GM23338 (cell line): ENCODE measurements at regions not wholly inside any gene's neighbourhood (a gene's known extent, or its start where the extent isn't known, plus 50 kb on each side); places are given as distances from the start of the nearest gene placed in this dataset.
"Not testable (repeated sequence)": the region's sequence is repeated elsewhere in the genome, so short reads cannot be mapped to it uniquely, and the experiment has no call there.

Source experiments
- ATAC-seq: fragments of 200-7000 bp; cut with Tn5 transposase; 3 replicates; pipeline ENCODE4 v1.9.1; 2020
- DNase-seq: peaks from one replicate; pipeline ENCODE4 v3.0.0-alpha.2; 2015; ENCODE audit warnings: low spot score
- H2AFZ ChIP-seq: fragments of 200-600 bp; sonication (generic); 2 replicates; pipeline ENCODE4 v1.8.0; 2016; ENCODE audit warnings: antibody characterized with exemption, mild to moderate bottlenecking, moderate library complexity
- H3F3A ChIP-seq: fragments of 200-600 bp; sonication (generic); replicated peaks from 2 replicates; pipeline ENCODE4 v1.8.0; 2017; ENCODE audit warnings: antibody characterized with exemption, mixed run types, low read depth
- H3K27ac ChIP-seq: fragments of 200-600 bp; sonication (generic); 2 replicates; pipeline ENCODE4 v1.6.1; 2016; ENCODE audit warnings: low read depth
- H3K27me3 ChIP-seq: fragments of 200-600 bp; sonication (generic); 2 replicates; pipeline ENCODE4 v1.8.0; 2016; ENCODE audit warnings: mild to moderate bottlenecking, mixed run types, moderate library complexity; ENCODE audit not compliant: insufficient read depth
- H3K36me3 ChIP-seq: fragments of 200-600 bp; sonication (generic); 2 replicates; pipeline ENCODE4 v1.8.0; 2016; ENCODE audit warnings: mild to moderate bottlenecking; ENCODE audit not compliant: insufficient read depth
- H3K4me1 ChIP-seq: fragments of 200-600 bp; sonication (generic); 2 replicates; pipeline ENCODE4 v1.8.0; 2016; ENCODE audit warnings: mild to moderate bottlenecking, moderate library complexity; ENCODE audit not compliant: insufficient read depth
- H3K4me2 ChIP-seq: fragments of 200-600 bp; sonication (generic); 2 replicates; pipeline ENCODE4 v1.7.1; 2017; ENCODE audit warnings: mixed run types
- H3K4me3 ChIP-seq: fragments of 200-600 bp; sonication (generic); 2 replicates; pipeline ENCODE4 v1.6.1; 2016; ENCODE audit warnings: mixed run types
- H3K79me2 ChIP-seq: fragments of 200-600 bp; sonication (generic); replicated peaks from 2 replicates; pipeline ENCODE4 v1.8.0; 2017; ENCODE audit warnings: mild to moderate bottlenecking; ENCODE audit not compliant: insufficient read depth
- H3K9me2 ChIP-seq: fragments of 200-600 bp; sonication (generic); 2 replicates; pipeline ENCODE4 v1.8.0; 2017; ENCODE audit not compliant: insufficient read depth
- H4K20me1 ChIP-seq: fragments of 200-600 bp; sonication (generic); replicated peaks from 2 replicates; pipeline ENCODE4 v1.8.0; 2017; ENCODE audit warnings: mild to moderate bottlenecking; ENCODE audit not compliant: insufficient read depth
- H3K27ac Mint-ChIP-seq: 2 replicates; pipeline ENCODE4 v1.8.0; 2020; ENCODE audit warnings: inconsistent platforms, mild to moderate bottlenecking, moderate library complexity, mixed read lengths
- H3K27me3 Mint-ChIP-seq: 3 replicates; pipeline ENCODE4 v1.8.0; 2022; ENCODE audit warnings: low read depth, mild to moderate bottlenecking, moderate library complexity, mixed read lengths, inconsistent platforms; ENCODE audit not compliant: insufficient read depth, poor library complexity
- H3K36me3 Mint-ChIP-seq: 3 replicates; pipeline ENCODE4 v1.8.0; 2021; ENCODE audit warnings: low read depth, mild to moderate bottlenecking, inconsistent platforms, moderate library complexity, mixed read lengths
- H3K4me1 Mint-ChIP-seq: 3 replicates; pipeline ENCODE4 v1.8.0; 2020; ENCODE audit warnings: mild to moderate bottlenecking, inconsistent platforms, mixed read lengths
- H3K4me3 Mint-ChIP-seq: 3 replicates; pipeline ENCODE4 v1.8.0; 2021; ENCODE audit warnings: moderate library complexity, mild to moderate bottlenecking, inconsistent platforms, mixed read lengths
- H3K9me3 Mint-ChIP-seq: 3 replicates; pipeline ENCODE4 v1.8.0; 2020; ENCODE audit warnings: moderate library complexity, mild to moderate bottlenecking, inconsistent platforms, mixed read lengths
- EZH2phosphoT487 ChIP-seq: fragments of 200-600 bp; sonication (generic); IDR thresholded peaks from one replicate; pipeline ENCODE4 v1.8.1; 2018; ENCODE audit warnings: antibody characterized with exemption; ENCODE audit not compliant: unreplicated experiment
- ZNF114 ChIP-seq: fragments of 250-450 bp; sonication (Bioruptor Pico); IDR thresholded peaks from 2 replicates; pipeline ENCODE4 v1.5.0; 2020; ENCODE audit warnings: mild to moderate bottlenecking, moderate library complexity
- ZNF331 ChIP-seq: fragments of 250-450 bp; sonication (Bioruptor Pico); IDR thresholded peaks from 2 replicates; pipeline ENCODE4 v1.5.0; 2020; ENCODE audit warnings: low read depth, mild to moderate bottlenecking, moderate library complexity
- TF ChIP-seq, protein P1 (sequence below): IDR thresholded peaks from one replicate; pipeline ENCODE4 v1.6.1; 2018; ENCODE audit warnings: antibody characterized with exemption; ENCODE audit not compliant: unreplicated experiment
- TF ChIP-seq, protein P2 (sequence below): fragments of 250-450 bp; sonication (Bioruptor Pico); IDR thresholded peaks from 2 replicates; pipeline ENCODE4 v1.5.0; 2020; ENCODE audit warnings: mild to moderate bottlenecking, moderate library complexity
- TF ChIP-seq, protein P3 (sequence below), 2 experiments: fragments of 200-600 bp in 1 of 2; sonication (generic) in 1 of 2; conservative IDR thresholded peaks; 2 replicates each; pipeline versions ENCODE4 v1.5.1 to v1.6.1; 2016 to 2017; ENCODE audit warnings: antibody characterized with exemption in 2 of 2, low read depth in 2 of 2, mild to moderate bottlenecking in 2 of 2, moderate library complexity in 1 of 2
- TF ChIP-seq, protein P4 (sequence below): IDR thresholded peaks from 2 replicates; pipeline ENCODE4 v1.6.1; 2016; ENCODE audit warnings: antibody characterized with exemption

DNA sequence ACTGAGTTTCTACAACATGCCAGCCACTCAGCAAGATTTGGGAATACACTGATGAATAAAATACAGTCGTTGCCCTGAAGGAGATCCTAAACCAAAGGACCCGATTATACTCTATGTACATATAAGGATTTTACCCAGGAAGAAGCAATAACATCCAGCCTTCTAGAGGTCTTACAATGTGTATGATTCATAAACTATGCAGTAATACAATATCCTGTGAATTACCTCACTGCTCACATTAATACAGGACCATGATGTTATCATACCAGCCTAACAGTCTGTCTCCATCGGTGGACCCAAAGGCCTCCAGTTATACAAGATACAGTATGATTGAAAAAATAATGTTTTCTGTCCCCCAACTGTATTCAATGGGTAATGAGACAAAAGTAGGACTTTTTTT lies 310.5 kb upstream of the TRPM3 start:
- H3K79me2 ChIP-seq, result no peaks in the 10 kb centered on the region
- no peak overlapping the region for H3K4me2 ChIP-seq
- no peak for TF ChIP-seq ZNF331 (CRISPR knock-in tag)
- TF ChIP-seq, protein P1, sequence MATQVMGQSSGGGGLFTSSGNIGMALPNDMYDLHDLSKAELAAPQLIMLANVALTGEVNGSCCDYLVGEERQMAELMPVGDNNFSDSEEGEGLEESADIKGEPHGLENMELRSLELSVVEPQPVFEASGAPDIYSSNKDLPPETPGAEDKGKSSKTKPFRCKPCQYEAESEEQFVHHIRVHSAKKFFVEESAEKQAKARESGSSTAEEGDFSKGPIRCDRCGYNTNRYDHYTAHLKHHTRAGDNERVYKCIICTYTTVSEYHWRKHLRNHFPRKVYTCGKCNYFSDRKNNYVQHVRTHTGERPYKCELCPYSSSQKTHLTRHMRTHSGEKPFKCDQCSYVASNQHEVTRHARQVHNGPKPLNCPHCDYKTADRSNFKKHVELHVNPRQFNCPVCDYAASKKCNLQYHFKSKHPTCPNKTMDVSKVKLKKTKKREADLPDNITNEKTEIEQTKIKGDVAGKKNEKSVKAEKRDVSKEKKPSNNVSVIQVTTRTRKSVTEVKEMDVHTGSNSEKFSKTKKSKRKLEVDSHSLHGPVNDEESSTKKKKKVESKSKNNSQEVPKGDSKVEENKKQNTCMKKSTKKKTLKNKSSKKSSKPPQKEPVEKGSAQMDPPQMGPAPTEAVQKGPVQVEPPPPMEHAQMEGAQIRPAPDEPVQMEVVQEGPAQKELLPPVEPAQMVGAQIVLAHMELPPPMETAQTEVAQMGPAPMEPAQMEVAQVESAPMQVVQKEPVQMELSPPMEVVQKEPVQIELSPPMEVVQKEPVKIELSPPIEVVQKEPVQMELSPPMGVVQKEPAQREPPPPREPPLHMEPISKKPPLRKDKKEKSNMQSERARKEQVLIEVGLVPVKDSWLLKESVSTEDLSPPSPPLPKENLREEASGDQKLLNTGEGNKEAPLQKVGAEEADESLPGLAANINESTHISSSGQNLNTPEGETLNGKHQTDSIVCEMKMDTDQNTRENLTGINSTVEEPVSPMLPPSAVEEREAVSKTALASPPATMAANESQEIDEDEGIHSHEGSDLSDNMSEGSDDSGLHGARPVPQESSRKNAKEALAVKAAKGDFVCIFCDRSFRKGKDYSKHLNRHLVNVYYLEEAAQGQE, result no peak
- TF ChIP-seq, protein P2, sequence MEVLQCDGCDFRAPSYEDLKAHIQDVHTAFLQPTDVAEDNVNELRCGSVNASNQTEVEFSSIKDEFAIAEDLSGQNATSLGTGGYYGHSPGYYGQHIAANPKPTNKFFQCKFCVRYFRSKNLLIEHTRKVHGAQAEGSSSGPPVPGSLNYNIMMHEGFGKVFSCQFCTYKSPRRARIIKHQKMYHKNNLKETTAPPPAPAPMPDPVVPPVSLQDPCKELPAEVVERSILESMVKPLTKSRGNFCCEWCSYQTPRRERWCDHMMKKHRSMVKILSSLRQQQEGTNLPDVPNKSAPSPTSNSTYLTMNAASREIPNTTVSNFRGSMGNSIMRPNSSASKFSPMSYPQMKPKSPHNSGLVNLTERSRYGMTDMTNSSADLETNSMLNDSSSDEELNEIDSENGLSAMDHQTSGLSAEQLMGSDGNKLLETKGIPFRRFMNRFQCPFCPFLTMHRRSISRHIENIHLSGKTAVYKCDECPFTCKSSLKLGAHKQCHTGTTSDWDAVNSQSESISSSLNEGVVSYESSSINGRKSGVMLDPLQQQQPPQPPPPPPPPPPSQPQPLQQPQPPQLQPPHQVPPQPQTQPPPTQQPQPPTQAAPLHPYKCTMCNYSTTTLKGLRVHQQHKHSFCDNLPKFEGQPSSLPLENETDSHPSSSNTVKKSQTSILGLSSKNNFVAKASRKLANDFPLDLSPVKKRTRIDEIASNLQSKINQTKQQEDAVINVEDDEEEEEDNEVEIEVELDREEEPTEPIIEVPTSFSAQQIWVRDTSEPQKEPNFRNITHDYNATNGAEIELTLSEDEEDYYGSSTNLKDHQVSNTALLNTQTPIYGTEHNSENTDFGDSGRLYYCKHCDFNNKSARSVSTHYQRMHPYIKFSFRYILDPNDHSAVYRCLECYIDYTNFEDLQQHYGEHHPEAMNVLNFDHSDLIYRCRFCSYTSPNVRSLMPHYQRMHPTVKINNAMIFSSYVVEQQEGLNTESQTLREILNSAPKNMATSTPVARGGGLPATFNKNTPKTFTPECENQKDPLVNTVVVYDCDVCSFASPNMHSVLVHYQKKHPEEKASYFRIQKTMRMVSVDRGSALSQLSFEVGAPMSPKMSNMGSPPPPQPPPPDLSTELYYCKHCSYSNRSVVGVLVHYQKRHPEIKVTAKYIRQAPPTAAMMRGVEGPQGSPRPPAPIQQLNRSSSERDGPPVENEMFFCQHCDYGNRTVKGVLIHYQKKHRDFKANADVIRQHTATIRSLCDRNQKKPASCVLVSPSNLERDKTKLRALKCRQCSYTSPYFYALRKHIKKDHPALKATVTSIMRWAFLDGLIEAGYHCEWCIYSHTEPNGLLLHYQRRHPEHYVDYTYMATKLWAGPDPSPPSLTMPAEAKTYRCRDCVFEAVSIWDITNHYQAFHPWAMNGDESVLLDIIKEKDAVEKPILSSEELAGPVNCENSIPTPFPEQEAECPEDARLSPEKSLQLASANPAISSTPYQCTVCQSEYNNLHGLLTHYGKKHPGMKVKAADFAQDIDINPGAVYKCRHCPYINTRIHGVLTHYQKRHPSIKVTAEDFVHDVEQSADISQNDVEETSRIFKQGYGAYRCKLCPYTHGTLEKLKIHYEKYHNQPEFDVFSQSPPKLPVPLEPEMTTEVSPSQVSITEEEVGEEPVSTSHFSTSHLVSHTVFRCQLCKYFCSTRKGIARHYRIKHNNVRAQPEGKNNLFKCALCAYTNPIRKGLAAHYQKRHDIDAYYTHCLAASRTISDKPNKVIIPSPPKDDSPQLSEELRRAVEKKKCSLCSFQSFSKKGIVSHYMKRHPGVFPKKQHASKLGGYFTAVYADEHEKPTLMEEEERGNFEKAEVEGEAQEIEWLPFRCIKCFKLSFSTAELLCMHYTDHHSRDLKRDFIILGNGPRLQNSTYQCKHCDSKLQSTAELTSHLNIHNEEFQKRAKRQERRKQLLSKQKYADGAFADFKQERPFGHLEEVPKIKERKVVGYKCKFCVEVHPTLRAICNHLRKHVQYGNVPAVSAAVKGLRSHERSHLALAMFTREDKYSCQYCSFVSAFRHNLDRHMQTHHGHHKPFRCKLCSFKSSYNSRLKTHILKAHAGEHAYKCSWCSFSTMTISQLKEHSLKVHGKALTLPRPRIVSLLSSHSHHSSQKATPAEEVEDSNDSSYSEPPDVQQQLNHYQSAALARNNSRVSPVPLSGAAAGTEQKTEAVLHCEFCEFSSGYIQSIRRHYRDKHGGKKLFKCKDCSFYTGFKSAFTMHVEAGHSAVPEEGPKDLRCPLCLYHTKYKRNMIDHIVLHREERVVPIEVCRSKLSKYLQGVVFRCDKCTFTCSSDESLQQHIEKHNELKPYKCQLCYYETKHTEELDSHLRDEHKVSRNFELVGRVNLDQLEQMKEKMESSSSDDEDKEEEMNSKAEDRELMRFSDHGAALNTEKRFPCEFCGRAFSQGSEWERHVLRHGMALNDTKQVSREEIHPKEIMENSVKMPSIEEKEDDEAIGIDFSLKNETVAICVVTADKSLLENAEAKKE, result no peak
- TF ChIP-seq EZH2phosphoT487, result no peak
- TF ChIP-seq, protein P3, sequence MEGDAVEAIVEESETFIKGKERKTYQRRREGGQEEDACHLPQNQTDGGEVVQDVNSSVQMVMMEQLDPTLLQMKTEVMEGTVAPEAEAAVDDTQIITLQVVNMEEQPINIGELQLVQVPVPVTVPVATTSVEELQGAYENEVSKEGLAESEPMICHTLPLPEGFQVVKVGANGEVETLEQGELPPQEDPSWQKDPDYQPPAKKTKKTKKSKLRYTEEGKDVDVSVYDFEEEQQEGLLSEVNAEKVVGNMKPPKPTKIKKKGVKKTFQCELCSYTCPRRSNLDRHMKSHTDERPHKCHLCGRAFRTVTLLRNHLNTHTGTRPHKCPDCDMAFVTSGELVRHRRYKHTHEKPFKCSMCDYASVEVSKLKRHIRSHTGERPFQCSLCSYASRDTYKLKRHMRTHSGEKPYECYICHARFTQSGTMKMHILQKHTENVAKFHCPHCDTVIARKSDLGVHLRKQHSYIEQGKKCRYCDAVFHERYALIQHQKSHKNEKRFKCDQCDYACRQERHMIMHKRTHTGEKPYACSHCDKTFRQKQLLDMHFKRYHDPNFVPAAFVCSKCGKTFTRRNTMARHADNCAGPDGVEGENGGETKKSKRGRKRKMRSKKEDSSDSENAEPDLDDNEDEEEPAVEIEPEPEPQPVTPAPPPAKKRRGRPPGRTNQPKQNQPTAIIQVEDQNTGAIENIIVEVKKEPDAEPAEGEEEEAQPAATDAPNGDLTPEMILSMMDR (conservative IDR thresholded peaks at IDR 0.05; ENCODE audit: low read depth in 2 of 2), result no peak
- TF ChIP-seq ZNF114, result no peak
- TF ChIP-seq, protein P4, sequence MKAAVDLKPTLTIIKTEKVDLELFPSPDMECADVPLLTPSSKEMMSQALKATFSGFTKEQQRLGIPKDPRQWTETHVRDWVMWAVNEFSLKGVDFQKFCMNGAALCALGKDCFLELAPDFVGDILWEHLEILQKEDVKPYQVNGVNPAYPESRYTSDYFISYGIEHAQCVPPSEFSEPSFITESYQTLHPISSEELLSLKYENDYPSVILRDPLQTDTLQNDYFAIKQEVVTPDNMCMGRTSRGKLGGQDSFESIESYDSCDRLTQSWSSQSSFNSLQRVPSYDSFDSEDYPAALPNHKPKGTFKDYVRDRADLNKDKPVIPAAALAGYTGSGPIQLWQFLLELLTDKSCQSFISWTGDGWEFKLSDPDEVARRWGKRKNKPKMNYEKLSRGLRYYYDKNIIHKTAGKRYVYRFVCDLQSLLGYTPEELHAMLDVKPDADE, result no peak
- DNase-seq (no peak), ATAC-seq (no peak)
- no peaks in the 10 kb centered on the region for H3K9me2 ChIP-seq
- no peaks in the 10 kb centered on the region for H4K20me1 ChIP-seq
- Mint-ChIP-seq H3K4me1 (no peaks in the 10 kb centered on the region), H3K36me3 (peaks cover 3% of the 10 kb centered on the region; the same call in 1 of the 3 replicates), H3K27ac (no peak overlapping the region), H3K27me3 (no peaks in the 10 kb centered on the region), H3K4me3 (no peak overlapping the region), H3K9me3 (no peaks in the 10 kb centered on the region)
- H3K27me3 ChIP-seq, result no peaks in the 10 kb centered on the region
- H2AFZ ChIP-seq, result no peak overlapping the region
- H3K4me1 ChIP-seq, result no peaks in the 10 kb centered on the region
- H3K36me3 ChIP-seq, result no peaks in the 10 kb centered on the region
- no peaks in the 10 kb centered on the region for H3F3A ChIP-seq
- H3K27ac ChIP-seq, result no peak overlapping the region
- H3K4me3 ChIP-seq, result no peak overlapping the region

DNA sequence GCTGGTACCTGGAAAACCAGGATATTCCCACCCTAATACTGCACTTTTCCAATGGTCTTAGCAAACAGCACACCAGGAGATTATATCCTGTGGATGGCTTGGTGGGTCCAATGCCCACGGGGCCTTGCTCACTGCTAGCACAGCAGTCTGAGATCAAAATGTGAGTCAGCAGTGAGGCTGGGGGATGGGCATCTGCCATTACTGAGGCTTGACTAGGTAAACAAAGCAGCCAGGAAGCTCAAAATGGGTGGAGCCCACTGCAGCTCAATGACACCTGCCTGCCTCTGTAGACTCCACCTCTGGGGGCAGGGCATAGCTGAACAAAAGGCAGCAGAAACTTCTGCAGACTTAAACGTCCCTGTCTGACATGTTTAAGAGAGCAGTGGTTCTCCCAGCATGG lies 285.9 kb upstream of the TRPM3 start:
- not testable (repeated sequence) for H3K4me3 ChIP-seq, H3K4me3 Mint-ChIP-seq, H3K36me3 ChIP-seq, H3K4me1 Mint-ChIP-seq, H3K4me2 ChIP-seq, H3K27ac ChIP-seq, H3K27me3 ChIP-seq, H3K27me3 Mint-ChIP-seq, ATAC-seq, H2AFZ ChIP-seq, H3K79me2 ChIP-seq, H3K9me2 ChIP-seq, DNase-seq, H4K20me1 ChIP-seq, H3K27ac Mint-ChIP-seq, H3K4me1 ChIP-seq, H3F3A ChIP-seq
- Mint-ChIP-seq H3K9me3 (peaks cover 37% of the 10 kb centered on the region), H3K36me3 (peaks cover 14% of the 10 kb centered on the region)
